ENCODE measurements at regions not wholly inside any gene's neighbourhood (a gene's known extent, or its start where the extent isn't known, plus 50 kb on each side); places are given as distances from the start of the nearest gene placed in this dataset.

GRCh38 chr17:77354670-77355455 is 214.1 kb downstream of the SEC14L1 start (continued):
- no peak for TF ChIP-seq NR3C1 (CRISPR knock-in tag; IDR thresholded peaks at IDR 0.05)
- TF ChIP-seq ZNF576 (CRISPR knock-in tag; IDR thresholded peaks at IDR 0.05), result no peak
- TF ChIP-seq ZBTB25 (CRISPR knock-in tag; IDR thresholded peaks at IDR 0.05), result peak; percentile 60; the same call in 1 of the 2 replicates
- no peak for TF ChIP-seq EZH2 (conservative IDR thresholded peaks at IDR 0.05; ENCODE audit: low read depth, low read length)
- TF ChIP-seq ZNF790 (CRISPR knock-in tag; IDR thresholded peaks at IDR 0.05; ENCODE audit: borderline replicate concordance), result 0 out of 2 replicates have a peak, but pooled peaks have one; percentile 47
- TF ChIP-seq RERE (CRISPR knock-in tag; IDR thresholded peaks at IDR 0.05; ENCODE audit: low read depth), result peak; percentile 80; the same call in 1 of the 2 replicates
- no peak for TF ChIP-seq SNRNP70 (IDR thresholded peaks at IDR 0.05; ENCODE audit: low read depth, low read length)
- peak; percentile 87; the same call in 1 of the 2 replicates for TF ChIP-seq ZNF343 (CRISPR knock-in tag; IDR thresholded peaks at IDR 0.05)
- TF ChIP-seq CHD4 (IDR thresholded peaks at IDR 0.05; ENCODE audit: borderline replicate concordance, low read length), result peak; percentile 62; the same call in 1 of the 2 replicates
- no peak for TF ChIP-seq GLI4 (CRISPR knock-in tag; IDR thresholded peaks at IDR 0.05; ENCODE audit: borderline replicate concordance)
- TF ChIP-seq PHF8 (CRISPR knock-in tag; IDR thresholded peaks at IDR 0.05), result peak; percentile 37; the same call in 1 of the 2 replicates
- TF ChIP-seq ZNF281 (CRISPR knock-in tag; IDR thresholded peaks at IDR 0.05; ENCODE audit: borderline replicate concordance), result peak; percentile 85; the same call in 1 of the 2 replicates
- TF ChIP-seq ZNF749 (CRISPR knock-in tag; IDR thresholded peaks at IDR 0.05; ENCODE audit: borderline replicate concordance), result peak; percentile 79; the same call in 1 of the 2 replicates
- TF ChIP-seq EP300 (IDR thresholded peaks at IDR 0.05; ENCODE audit: low read depth in 2 of 2, low read length in 2 of 2), result peak in 1 of 2 experiments; percentile 70; a peak in 3 of 4 replicates
- TF ChIP-seq EP300 (CRISPR knock-in tag; IDR thresholded peaks at IDR 0.05; ENCODE audit: borderline replicate concordance), result peak; percentile 59
- peak; percentile 69 for TF ChIP-seq GABPB1 (CRISPR knock-in tag; IDR thresholded peaks at IDR 0.05)
- peak; percentile 49 for TF ChIP-seq U2AF1 (optimal IDR thresholded peaks at IDR 0.05; ENCODE audit: low read depth, low read length)
- 0 out of 2 replicates have a peak, but pooled peaks have one; percentile 21 for TF ChIP-seq MXD4 (CRISPR knock-in tag; IDR thresholded peaks at IDR 0.05)
- TF ChIP-seq BCL6 (CRISPR knock-in tag; IDR thresholded peaks at IDR 0.05), result peak; percentile 89

All from HepG2 (cell line).